WTC11 (cell line): ENCODE measurements at regions not wholly inside any gene's neighbourhood (a gene's known extent, or its start where the extent isn't known, plus 50 kb on each side); places are given as distances from the start of the nearest gene placed in this dataset.

Experiments used
- CBFB ChIP-seq: sonication (generic); formaldehyde crosslinking; IDR thresholded peaks from 2 replicates; pipeline ENCODE4 v1.8.1; 2022; ENCODE audit warnings: mild to moderate bottlenecking, low read depth, missing genetic modification reagents
- ELF4 ChIP-seq: sonication (generic); formaldehyde crosslinking; IDR thresholded peaks from 2 replicates; pipeline ENCODE4 v1.8.1; 2022; ENCODE audit warnings: low read depth, mild to moderate bottlenecking, moderate library complexity, missing genetic modification reagents
- ESRRA ChIP-seq: sonication (generic); formaldehyde crosslinking; IDR thresholded peaks from 2 replicates; pipeline ENCODE4 v1.8.1; 2022; ENCODE audit warnings: mild to moderate bottlenecking, missing genetic modification reagents, borderline replicate concordance
- FOXP1 ChIP-seq: sonication (generic); formaldehyde crosslinking; IDR thresholded peaks from 2 replicates; pipeline ENCODE4 v1.8.0; 2022; ENCODE audit warnings: missing genetic modification reagents, mild to moderate bottlenecking, moderate library complexity, borderline replicate concordance
- GABPB1 ChIP-seq: sonication (generic); formaldehyde crosslinking; IDR thresholded peaks from 2 replicates; pipeline ENCODE4 v1.8.1; 2023; ENCODE audit warnings: mild to moderate bottlenecking, missing genetic modification reagents
- TCF7 ChIP-seq: sonication (generic); formaldehyde crosslinking; IDR thresholded peaks from 2 replicates; pipeline ENCODE4 v1.8.0; 2022; ENCODE audit warnings: mild to moderate bottlenecking, low read depth, missing genetic modification reagents, moderate library complexity
- TEAD4 ChIP-seq: sonication (generic); formaldehyde crosslinking; IDR thresholded peaks from 2 replicates; pipeline ENCODE4 v1.8.0; 2022; ENCODE audit warnings: mild to moderate bottlenecking, missing genetic modification reagents
- TF ChIP-seq, protein P1 (sequence below): fragments of 200-600 bp; IDR thresholded peaks from 2 replicates; pipeline ENCODE4 v1.8.0; 2022; ENCODE audit warnings: antibody characterized with exemption
- TF ChIP-seq, protein P2 (sequence below): sonication (generic); formaldehyde crosslinking; conservative IDR thresholded peaks from 2 replicates; pipeline ENCODE4 v1.8.1; 2022; ENCODE audit warnings: mild to moderate bottlenecking, missing genetic modification reagents
- TF ChIP-seq, protein P3 (sequence below): sonication (generic); formaldehyde crosslinking; IDR thresholded peaks from 2 replicates; pipeline ENCODE4 v1.8.1; 2023; ENCODE audit warnings: mild to moderate bottlenecking, missing genetic modification reagents
- TF ChIP-seq, protein P4 (sequence below): sonication (generic); formaldehyde crosslinking; IDR thresholded peaks from 2 replicates; pipeline ENCODE4 v1.8.0; 2022; ENCODE audit warnings: mild to moderate bottlenecking, missing genetic modification reagents
- TF ChIP-seq, protein P5 (sequence below): sonication (generic); formaldehyde crosslinking; IDR thresholded peaks from 2 replicates; pipeline ENCODE4 v1.8.1; 2022; ENCODE audit warnings: mild to moderate bottlenecking, moderate library complexity, missing genetic modification reagents
- TF ChIP-seq, protein P6 (sequence below): sonication (generic); formaldehyde crosslinking; IDR thresholded peaks from 2 replicates; pipeline ENCODE4 v1.8.0; 2022; ENCODE audit warnings: mild to moderate bottlenecking, missing genetic modification reagents
- TF ChIP-seq, protein P7 (sequence below): sonication (generic); formaldehyde crosslinking; IDR thresholded peaks from 2 replicates; pipeline ENCODE4 v1.8.1; 2022; ENCODE audit warnings: missing genetic modification reagents, borderline replicate concordance

DNA sequence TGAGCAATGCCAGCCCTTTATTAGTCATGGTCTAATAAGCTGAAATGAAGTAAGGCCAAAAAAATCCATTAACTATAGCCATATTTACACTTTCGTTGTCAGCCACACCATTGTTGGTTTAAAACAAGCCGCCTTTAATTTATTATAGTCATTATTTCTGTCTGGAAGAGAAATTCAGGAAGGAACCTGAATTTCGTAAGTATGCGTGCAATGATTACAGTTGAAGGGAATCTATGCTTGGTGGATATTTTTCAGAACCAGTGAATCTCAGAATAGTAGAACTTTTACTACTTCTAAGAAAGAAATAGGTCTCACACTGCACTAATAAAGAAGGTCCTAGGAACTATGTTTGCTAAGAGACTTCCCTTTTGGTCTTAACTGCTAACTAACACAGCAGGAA is 59.1 kb downstream of the FAM43A start:
- TF ChIP-seq, protein P1, sequence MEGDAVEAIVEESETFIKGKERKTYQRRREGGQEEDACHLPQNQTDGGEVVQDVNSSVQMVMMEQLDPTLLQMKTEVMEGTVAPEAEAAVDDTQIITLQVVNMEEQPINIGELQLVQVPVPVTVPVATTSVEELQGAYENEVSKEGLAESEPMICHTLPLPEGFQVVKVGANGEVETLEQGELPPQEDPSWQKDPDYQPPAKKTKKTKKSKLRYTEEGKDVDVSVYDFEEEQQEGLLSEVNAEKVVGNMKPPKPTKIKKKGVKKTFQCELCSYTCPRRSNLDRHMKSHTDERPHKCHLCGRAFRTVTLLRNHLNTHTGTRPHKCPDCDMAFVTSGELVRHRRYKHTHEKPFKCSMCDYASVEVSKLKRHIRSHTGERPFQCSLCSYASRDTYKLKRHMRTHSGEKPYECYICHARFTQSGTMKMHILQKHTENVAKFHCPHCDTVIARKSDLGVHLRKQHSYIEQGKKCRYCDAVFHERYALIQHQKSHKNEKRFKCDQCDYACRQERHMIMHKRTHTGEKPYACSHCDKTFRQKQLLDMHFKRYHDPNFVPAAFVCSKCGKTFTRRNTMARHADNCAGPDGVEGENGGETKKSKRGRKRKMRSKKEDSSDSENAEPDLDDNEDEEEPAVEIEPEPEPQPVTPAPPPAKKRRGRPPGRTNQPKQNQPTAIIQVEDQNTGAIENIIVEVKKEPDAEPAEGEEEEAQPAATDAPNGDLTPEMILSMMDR, result no peak
- no peak for TF ChIP-seq CBFB
- no peak for TF ChIP-seq ELF4 (CRISPR knock-in tag)
- TF ChIP-seq, protein P2, sequence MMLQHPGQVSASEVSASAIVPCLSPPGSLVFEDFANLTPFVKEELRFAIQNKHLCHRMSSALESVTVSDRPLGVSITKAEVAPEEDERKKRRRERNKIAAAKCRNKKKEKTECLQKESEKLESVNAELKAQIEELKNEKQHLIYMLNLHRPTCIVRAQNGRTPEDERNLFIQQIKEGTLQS (CRISPR knock-in tag), result no peak
- TF ChIP-seq, protein P3, sequence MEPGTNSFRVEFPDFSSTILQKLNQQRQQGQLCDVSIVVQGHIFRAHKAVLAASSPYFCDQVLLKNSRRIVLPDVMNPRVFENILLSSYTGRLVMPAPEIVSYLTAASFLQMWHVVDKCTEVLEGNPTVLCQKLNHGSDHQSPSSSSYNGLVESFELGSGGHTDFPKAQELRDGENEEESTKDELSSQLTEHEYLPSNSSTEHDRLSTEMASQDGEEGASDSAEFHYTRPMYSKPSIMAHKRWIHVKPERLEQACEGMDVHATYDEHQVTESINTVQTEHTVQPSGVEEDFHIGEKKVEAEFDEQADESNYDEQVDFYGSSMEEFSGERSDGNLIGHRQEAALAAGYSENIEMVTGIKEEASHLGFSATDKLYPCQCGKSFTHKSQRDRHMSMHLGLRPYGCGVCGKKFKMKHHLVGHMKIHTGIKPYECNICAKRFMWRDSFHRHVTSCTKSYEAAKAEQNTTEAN (CRISPR knock-in tag), result no peak
- no peak for TF ChIP-seq FOXP1 (CRISPR knock-in tag)
- TF ChIP-seq ESRRA (CRISPR knock-in tag), result no peak
- TF ChIP-seq, protein P4, sequence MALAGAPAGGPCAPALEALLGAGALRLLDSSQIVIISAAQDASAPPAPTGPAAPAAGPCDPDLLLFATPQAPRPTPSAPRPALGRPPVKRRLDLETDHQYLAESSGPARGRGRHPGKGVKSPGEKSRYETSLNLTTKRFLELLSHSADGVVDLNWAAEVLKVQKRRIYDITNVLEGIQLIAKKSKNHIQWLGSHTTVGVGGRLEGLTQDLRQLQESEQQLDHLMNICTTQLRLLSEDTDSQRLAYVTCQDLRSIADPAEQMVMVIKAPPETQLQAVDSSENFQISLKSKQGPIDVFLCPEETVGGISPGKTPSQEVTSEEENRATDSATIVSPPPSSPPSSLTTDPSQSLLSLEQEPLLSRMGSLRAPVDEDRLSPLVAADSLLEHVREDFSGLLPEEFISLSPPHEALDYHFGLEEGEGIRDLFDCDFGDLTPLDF (CRISPR knock-in tag), result no peak
- no peak for TF ChIP-seq GABPB1 (CRISPR knock-in tag)
- TF ChIP-seq, protein P5, sequence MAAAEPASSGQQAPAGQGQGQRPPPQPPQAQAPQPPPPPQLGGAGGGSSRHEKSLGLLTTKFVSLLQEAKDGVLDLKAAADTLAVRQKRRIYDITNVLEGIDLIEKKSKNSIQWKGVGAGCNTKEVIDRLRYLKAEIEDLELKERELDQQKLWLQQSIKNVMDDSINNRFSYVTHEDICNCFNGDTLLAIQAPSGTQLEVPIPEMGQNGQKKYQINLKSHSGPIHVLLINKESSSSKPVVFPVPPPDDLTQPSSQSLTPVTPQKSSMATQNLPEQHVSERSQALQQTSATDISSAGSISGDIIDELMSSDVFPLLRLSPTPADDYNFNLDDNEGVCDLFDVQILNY, result no peak
- TF ChIP-seq, protein P6, sequence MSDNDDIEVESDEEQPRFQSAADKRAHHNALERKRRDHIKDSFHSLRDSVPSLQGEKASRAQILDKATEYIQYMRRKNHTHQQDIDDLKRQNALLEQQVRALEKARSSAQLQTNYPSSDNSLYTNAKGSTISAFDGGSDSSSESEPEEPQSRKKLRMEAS, result no peak
- no peak for TF ChIP-seq TEAD4 (CRISPR knock-in tag)
- no peak for TF ChIP-seq TCF7 (CRISPR knock-in tag)
- TF ChIP-seq, protein P7, sequence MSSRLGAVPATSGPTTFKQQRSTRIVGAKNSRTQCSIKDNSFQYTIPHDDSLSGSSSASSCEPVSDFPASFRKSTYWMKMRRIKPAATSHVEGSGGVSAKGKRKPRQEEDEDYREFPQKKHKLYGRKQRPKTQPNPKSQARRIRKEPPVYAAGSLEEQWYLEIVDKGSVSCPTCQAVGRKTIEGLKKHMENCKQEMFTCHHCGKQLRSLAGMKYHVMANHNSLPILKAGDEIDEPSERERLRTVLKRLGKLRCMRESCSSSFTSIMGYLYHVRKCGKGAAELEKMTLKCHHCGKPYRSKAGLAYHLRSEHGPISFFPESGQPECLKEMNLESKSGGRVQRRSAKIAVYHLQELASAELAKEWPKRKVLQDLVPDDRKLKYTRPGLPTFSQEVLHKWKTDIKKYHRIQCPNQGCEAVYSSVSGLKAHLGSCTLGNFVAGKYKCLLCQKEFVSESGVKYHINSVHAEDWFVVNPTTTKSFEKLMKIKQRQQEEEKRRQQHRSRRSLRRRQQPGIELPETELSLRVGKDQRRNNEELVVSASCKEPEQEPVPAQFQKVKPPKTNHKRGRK (CRISPR knock-in tag), result no peak
